Left forelimb (tissue), 1 donor: ENCODE measurements at regions not wholly inside any gene's neighbourhood (a gene's known extent, or its start where the extent isn't known, plus 50 kb on each side); places are given as distances from the start of the nearest gene placed in this dataset.
"Not testable (repeated sequence)": the region's sequence is repeated elsewhere in the genome, so short reads cannot be mapped to it uniquely, and the experiment has no call there.

Experiments used
- DNase-seq: peaks from one replicate; pipeline ENCODE4 v3.0.0-alpha.2; 2018; ENCODE audit warnings: low spot score

DNA sequence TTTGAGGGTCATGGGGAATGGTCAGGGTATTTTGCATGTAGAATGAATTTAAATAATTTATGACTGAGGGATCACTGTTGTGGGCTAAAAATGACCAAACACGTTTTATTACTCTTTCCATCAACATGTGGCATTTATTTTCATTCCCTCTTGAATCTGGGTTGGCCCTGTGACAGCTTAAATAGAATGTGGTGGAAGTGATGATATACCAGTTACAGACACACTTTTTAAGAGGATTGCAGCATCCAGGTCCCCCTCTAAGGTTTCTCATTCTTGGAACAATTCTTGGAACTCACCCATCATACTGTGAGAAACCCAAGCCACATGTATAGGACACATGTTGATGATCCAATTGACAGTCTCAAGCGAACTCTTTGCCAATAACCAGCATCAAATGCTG lies 272.4 kb downstream of the ETV1 start:
- no peak for DNase-seq

DNA sequence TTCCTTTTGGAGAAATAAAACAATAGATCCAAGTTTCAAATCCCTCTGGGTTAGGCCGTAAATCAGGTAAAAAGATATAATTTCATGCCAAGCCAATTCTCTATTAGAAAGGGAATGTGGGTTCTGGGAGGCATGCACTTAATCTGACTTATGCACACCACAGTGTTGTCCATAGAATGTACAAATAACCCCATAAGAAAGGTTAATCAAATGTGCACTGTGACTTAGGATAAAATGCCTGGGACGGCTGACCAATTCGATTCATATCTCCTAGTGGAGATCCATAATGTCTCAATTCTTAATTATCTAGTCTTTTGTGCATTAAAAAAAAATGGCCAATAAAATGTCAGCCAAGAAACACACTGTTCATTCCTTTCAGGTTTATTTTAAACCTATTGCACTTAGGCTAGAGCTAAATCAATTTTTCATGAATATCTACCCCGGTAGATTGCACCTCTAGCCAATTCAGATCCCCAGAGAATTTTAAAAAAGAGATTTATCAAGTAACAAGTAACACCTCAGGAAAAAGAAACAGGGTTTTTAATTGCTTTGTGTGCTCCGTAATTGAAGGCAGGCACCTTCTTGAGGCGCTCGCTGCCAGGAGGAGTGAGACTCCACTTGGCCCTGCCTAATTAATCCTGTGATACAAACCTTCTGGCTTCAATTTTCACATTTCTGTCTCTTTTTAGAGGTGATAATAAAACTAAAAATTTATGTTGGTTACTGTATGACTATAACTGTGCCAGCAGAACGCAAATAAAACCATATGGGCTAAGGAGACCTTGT lies 265.1 kb downstream of the ETV1 start:
- no peak for DNase-seq

DNA sequence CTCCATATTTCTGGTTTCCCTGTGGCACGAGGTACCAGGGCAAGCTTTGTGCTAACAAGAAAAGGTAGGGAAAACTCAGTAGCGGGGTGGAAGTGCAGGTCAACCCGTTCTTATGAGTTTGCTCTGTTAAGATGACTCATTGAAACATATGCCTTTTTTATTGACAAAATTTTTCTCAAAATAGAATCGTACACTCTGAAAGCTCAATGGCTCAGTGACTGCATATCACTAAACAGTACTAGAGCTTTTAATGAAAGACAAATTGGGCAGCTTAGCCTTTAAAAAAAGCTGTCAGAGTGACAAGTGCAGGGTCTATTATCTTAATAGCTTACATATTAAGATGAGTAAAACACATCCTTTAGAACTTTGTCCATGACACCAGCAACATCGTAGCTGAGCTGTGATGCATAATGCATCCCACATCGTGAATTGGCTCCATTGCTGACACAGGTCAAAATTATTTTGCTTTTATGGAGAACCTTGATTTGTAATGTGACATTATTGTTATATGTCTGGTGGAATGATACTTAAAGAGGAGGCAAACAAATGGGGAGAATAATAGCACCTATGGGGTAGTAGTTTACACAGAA lies 264.4 kb downstream of the ETV1 start:
- no peak for DNase-seq

DNA sequence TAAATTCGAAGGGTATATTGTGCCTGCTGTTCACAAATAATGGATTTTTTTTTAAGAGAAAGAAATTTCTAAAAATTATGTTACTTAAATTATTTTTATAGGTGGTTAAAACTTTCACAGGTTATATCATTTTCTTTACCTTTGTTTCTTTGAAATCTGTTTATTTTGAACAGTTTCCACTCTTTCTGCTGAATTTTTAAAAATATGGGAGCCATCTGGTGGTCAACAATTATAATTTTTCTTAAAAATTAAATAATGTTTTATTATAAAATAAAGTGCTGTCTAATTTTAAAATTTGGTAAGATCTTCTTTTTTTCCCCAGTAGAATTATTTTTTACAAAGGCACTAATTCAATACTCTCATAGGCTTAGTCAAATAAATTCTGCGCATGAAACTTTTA lies 263.9 kb downstream of the ETV1 start:
- no peak for DNase-seq

DNA sequence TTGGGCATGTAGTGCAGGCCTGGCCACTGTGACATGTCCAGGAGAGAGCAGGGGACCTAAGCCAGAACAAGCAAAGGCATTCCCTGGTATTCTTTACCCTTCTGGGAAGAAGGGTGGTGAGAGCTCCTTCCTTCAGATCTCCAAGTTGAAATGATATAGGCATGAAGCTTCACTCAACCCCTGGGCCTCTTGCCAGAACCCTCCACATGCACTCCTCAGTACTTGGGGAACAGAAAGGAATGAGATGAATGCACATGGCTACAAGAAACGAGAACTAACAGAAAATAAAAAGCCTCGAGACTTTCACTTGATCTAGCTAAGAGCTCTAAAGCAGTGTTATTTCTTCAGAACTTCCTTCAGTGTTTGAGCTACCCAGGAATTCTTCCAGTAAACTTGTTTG lies 262.2 kb downstream of the ETV1 start:
- no peak for DNase-seq

DNA sequence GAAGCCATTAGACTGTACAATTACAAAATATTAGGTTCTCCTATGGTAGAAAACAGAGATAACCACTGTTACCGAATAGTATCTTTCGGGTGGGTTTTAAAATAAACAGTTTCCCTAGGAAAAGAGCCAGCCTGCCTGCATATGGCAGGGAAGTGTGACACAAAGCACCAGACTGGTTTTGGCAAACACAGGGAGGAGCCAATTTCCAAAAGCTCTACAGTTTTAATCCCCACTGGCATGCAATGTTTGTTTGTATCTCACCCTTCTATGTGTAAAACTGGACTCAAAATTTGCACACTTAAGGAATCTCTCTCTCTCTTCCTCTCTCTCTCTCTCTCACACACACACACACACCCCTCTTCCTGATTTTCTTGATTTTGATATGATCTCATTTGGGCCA lies 261.7 kb downstream of the ETV1 start:
- DNase-seq, result no peak

DNA sequence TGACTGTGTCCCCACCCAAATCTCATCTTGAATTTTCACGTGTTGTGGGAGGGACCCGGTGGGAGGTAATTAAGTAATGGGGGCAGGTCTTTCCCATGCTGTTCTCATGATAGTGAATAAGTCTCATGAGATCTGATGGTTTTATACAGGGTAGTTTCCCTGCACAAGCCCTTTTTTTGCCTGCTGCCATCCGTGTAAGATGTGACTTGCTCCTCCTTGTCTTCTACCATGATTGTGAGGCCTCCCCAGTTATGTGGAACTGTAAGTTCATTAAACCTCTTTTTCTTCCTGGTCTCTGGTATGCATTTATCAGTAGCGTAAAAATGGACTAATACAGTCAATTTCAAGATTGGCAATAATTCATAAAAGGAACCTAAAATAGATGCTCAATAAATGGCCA lies 261.0 kb downstream of the ETV1 start:
- not testable (repeated sequence) for DNase-seq

DNA sequence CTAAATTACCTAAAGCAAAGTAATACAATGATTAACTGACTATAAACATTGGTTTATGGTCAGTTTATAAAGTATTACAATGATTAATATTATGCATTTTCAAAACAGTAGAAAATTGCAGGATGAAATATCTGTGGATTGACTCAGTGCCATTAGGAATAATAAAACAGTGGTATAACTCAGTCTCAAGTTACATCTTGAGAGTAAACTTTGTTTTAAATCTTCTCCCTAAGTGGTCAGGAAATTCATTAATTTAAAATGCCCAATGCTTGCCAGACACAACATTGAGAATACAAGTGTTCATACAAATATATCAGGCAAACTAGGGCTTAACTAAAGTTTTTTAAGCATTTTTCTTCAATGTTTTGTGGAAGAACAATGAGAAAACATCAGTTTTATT lies 257.8 kb downstream of the ETV1 start:
- no peak for DNase-seq

DNA sequence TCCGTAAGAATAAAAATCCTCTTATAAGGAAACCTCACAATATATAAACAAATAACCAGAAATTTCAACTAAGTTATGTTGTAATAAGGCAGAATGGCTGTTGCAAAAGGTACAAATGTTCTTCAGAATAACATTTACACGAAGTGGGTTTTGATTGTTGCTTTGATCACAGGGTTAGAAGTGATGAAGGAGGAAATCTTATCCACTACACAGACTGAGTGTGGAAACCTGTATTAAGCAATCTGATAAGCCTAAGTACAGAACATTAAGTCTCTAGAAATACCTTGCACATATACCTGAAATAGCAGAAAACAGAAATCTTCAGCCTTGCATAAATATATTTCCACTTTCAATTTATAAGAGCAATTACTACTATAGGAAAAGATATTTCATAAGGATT lies 251.9 kb downstream of the ETV1 start:
- no peak for DNase-seq

DNA sequence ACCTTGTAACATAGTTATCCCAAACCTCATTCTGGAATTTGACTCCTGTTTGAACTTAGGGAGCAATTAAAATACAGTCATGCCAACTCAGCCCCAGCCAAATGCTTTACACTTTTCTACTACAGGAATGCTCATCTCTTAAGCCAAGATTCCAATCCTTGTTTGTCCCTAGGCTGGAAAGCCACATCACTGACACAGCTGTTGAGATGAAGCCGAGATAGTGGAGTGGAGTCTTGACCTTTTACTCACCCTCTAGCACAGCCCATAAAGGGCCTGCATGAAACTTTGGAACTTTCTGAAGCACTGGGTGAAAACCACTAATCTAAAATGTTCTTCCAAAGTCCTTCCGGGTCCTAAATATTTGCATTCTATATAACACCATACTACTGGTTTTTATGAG lies 247.3 kb downstream of the ETV1 start:
- DNase-seq, result no peak

DNA sequence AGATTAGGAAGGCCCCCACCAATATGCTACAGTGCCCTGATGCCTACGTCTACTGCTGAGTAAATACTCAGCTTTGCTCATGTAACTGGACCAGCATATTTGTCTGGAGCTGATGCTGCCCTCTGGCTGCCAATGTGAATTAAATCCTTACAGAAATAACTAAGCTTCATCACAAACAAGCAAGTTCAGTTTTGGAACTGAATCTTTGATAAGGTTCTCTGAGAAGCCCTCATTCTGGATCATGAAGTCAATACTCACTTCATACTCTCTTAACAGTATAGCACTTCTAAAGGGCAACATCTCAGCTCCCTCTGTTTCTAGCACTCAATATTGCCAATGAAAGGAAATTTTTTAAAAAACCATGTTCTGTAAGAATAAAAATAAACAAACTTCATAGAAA lies 246.7 kb downstream of the ETV1 start:
- no peak for DNase-seq

DNA sequence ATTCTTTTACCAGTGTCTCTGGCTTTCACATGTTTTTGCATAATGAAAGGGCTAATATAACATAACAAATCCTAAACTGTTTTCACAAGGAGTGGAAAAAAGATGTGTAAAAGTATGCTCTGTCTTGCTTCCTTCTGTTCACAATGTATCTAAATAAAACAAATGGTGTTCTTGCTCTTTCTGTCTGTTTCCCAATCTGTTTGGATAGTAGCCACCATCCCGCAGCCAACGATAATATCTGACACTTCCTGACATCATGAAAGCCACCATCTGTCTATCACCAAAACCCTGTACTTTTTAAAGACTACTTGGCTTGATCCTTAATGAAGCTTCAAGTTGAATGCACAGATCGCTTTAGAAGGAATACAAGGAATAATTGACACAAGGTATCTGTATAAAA lies 246.2 kb downstream of the ETV1 start:
- DNase-seq, result no peak

DNA sequence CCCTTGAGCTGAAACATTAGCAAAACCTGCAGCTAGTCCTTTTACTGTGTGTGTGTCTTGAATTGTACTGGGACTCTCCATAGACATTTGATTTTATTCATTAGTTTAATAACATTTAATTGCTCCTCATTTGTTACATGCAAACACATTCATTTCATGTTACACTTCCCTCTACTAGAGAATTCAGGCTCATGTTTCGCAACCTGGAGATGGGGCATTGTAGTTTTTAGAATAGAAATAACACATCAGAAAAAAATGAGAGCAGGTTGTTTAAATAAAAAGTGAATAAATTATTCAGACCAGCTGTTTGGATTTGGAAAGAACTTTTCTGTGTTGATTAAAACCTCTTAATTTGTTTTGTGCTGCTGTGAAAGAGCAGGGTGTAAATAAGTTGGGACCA lies 243.9 kb downstream of the ETV1 start:
- no peak for DNase-seq

DNA sequence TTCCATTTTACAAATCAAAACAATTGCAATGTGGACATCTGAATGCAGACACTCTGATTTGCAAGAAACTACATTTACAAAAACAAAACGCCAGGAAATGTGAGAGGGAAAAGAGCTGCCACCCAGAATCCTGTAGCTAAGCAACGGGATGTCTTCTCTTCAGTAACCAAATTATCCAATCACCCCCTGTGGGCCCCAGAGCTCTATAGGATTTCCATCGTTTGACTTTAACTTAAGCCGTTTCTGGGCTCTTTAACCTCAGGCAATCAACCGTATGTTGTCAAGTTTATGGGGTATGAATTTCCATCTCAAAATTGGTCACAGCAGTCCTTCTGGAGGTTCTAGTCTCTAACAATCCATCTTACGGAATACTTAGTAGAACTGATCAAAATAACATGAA lies 240.5 kb downstream of the ETV1 start:
- DNase-seq, result no peak

DNA sequence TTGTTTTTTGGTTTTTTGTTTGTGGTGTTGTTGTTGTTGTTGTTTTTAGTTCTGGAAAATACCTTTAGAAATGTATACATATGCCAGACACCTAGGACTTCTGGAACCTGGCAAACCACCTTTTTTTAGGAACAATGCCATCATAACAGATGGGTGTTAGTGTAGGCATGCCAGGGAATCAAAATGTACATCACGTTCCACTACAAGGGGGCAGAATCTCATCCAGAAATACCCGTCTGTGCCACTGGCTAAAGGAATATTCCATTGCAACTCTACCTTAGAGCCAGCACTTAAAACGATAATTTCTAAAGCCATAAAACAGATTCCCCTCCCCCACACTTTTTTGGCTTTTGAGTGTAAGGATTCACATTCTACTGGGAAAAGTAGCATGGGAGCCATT lies 239.8 kb downstream of the ETV1 start:
- no peak for DNase-seq

DNA sequence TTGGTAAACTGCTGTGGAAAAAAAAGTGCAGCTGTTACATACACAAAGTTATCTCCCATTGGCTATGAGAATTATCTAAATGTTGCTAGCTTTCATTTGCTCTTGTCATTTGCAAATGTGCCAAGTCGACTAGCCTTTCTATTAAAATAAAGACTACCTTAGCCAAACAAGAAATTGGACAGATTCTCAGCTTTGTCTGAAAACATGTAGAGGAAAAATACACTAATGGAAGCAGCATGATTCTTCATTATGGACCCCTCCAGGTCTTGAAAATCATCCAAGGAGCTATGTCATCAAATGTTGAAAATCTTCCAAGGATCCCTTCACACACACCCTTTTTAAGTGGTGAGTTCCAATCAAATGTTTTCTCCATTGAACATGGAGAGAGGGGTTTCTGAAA lies 237.7 kb downstream of the ETV1 start:
- no peak for DNase-seq

DNA sequence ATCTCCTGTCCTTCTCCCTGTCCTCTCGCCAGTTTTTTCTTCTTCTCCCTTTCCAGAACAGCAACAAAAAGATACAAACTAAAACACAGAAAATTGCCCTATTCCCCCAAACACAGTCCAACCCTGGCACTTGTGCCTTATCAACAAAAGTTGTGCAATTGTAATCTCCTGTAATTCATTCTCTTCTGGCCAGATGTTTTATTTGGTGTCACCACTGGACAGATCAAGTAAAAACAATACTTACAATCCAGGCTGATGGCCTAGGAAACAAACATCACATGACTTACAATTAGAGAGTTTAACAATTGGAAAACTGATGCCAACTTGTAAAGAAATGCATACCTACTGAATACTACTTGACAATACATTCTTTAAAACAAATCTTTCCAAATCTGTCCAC lies 231.6 kb downstream of the ETV1 start:
- no peak for DNase-seq

DNA sequence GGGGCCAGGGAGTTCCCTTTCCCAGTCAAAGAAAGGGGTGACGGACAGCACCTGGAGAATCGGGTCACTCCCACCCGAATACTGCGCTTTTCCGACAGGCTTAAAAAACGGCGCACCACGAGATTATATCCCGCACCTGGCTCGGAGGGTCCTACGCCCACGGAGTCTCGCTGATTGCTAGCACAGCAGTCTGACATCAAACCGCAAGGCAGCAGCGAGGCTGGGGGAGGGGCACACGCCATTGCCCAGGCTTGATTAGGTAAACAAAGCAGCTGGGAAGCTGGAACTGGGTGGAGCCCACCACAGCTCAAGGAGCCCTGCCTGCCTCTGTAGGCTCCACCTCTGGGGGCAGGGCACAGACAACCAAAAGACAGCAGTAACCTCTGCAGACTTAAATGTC lies 223.6 kb downstream of the ETV1 start:
- not testable (repeated sequence) for DNase-seq

DNA sequence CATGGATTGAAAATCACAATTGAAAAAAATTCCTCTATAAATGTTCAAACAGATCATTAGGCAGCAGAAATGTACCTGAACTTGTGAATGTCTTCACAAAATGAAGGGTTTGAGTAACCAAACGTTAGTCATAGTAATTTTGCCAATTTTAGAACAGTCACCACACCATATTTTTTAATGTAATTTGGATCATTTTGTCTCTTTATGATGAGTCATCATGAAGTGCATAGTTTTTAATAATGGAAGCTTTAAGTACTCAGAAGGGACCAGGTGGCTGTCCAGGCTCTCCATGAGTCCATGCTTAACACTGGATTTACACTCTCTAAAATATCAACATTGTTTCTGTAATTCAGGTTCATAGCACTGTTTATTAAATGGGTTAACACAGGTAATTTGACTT lies 219.2 kb downstream of the ETV1 start:
- DNase-seq, result no peak

DNA sequence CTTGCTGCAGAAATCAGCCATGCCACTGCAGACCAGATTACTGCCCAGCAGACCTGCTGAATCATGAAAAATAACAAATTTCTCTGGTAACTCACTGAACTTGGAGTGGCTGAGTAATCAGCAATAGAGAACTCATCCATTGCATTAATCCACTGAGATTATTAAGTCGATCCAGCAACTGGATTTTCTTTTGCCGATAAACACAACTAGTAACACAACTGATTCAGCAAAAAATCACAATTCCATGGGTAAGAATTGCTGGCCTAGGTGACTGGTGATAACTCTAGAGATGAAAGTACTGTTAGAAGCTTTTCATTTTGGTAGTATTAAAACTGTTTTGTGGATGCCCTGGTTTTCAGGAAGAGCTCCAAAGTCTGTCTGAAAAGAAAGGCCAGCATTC lies 214.5 kb downstream of the ETV1 start:
- no peak for DNase-seq

DNA sequence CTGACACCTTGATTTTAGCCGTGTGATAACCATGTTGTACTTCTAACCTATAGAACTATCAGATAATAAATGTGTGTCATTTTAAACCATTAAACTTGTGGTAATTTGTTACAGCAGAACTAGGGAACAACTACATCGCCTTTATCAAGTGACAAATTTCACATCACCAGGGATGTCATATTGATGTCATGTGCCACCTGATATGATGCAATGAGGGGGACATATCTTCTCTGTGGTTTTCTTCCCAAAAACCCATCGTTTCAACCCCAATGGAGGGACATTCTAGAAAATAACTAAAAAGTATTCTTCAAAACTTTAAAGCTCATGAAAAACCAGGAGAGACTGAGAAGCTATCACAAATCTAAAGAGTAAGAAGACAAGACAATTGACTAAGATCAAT lies 212.2 kb downstream of the ETV1 start:
- no peak for DNase-seq

DNA sequence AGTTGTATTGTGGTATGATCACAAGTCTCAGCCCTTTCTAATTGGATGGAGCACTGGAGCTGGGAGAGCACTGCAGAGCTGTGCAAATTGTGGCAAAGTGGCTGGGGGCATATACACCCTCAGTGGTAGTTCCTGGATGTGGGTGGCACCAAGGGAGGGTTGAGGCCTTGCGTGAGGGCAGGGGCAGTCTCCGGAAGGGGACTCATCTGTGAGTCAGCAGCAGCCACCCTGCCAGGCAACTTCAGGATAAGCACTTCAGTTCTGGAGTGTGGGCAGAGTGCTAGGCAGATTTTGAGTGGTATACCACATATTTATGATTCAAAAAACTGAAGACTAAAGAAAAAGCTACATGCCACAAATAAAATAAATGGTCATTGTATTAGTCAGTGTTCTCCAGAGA lies 210.5 kb downstream of the ETV1 start:
- no peak for DNase-seq

DNA sequence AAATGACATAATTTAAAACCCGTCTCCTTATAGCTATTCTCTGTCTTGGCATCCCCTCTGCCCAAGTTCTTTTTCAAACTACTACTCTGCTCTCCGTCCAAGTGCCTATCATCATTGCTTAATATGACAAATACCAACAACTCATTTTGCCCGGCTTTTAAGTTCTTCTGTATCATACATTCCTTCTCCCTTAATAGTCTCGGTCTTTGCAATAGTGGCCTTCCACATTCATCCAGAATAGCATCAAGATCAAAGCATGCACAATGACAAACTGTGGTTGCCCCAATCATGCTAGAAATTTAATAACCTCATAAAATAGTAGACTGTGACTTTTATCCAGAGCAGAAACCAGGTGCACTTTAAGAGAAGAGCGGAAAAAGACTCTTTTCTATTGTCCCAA lies 198.9 kb downstream of the ETV1 start:
- no peak for DNase-seq

DNA sequence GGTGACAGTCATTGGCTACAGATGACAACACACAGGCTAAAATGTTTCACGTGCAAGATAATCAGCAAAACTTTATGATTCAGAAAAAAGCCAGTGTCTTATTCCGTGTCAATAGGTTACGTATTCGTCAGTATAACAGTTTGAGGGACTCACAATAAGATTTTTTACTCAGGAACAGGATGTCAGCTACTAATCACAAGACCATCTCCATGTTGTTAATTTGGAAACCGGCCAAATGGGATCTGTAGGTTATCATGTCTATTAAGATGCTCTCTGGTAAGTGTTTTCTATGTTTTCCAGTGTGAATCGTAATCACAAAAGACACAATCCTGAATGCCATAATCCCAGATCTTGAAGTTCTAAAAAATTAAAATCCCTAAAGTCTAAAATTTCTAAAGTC lies 197.3 kb downstream of the ETV1 start:
- no peak for DNase-seq
